Astrocyte (in vitro differentiated cells and primary cell): ENCODE measurements at regions not wholly inside any gene's neighbourhood (a gene's known extent, or its start where the extent isn't known, plus 50 kb on each side); places are given as distances from the start of the nearest gene placed in this dataset.

Experiments used
- DNase-seq: peaks from one replicate; pipeline ENCODE4 v3.0.0-alpha.2; 2010; ENCODE audit warnings: low read depth
- FAIRE-seq: peaks from 2 replicates; lab custom pipeline; 2011; peaks lifted over from hg19 to GRCh38; lab: Jason Lieb, UNC
- H2AFZ ChIP-seq: 2 replicates; pipeline ENCODE4 v1.6.0; 2012; ENCODE audit warnings: low read depth, low read length, inconsistent platforms
- H3K27ac ChIP-seq: 2 replicates; pipeline ENCODE4 v1.5.1; 2011; ENCODE audit warnings: low read depth, low read length, inconsistent platforms
- H3K27me3 ChIP-seq: 2 replicates; pipeline ENCODE4 v1.6.0; 2011; ENCODE audit warnings: low read length, inconsistent platforms; ENCODE audit not compliant: insufficient read depth
- H3K36me3 ChIP-seq: 2 replicates; pipeline ENCODE4 v1.5.1; 2011; ENCODE audit warnings: low read length, inconsistent platforms; ENCODE audit not compliant: insufficient read depth
- H3K4me1 ChIP-seq: 2 replicates; pipeline ENCODE4 v1.5.1; 2011; ENCODE audit warnings: low read length, inconsistent platforms; ENCODE audit not compliant: insufficient read depth
- H3K4me2 ChIP-seq: 2 replicates; pipeline ENCODE4 v1.6.0; 2012; ENCODE audit warnings: low read length, inconsistent platforms
- H3K4me3 ChIP-seq: 2 replicates; pipeline ENCODE4 v1.5.1; 2011; ENCODE audit warnings: low read depth, mild to moderate bottlenecking, low read length, inconsistent platforms; ENCODE audit not compliant: insufficient read depth
- H3K79me2 ChIP-seq: 2 replicates; pipeline ENCODE4 v1.6.0; 2012; ENCODE audit warnings: mild to moderate bottlenecking, low read length, inconsistent platforms; ENCODE audit not compliant: insufficient read depth
- H3K9ac ChIP-seq: 2 replicates; pipeline ENCODE4 v1.6.0; 2012; ENCODE audit warnings: mild to moderate bottlenecking, low read length, inconsistent platforms
- H3K9me3 ChIP-seq: 2 replicates; pipeline ENCODE4 v1.5.1; 2012; ENCODE audit warnings: low read depth, mild to moderate bottlenecking, low read length, inconsistent platforms; ENCODE audit not compliant: insufficient read depth
- H4K20me1 ChIP-seq: 2 replicates; pipeline ENCODE4 v1.6.0; 2012; ENCODE audit warnings: low read length, inconsistent platforms; ENCODE audit not compliant: insufficient read depth
- H3K27ac Mint-ChIP-seq: one replicate; pipeline ENCODE4 v1.8.0; 2021; ENCODE audit warnings: mild to moderate bottlenecking, mixed read lengths; ENCODE audit not compliant: unreplicated experiment
- H3K27me3 Mint-ChIP-seq: one replicate; pipeline ENCODE4 v1.8.0; 2021; ENCODE audit warnings: low read depth, mixed read lengths; ENCODE audit not compliant: unreplicated experiment
- H3K36me3 Mint-ChIP-seq: one replicate; pipeline ENCODE4 v1.8.0; 2021; ENCODE audit warnings: low read depth, mixed read lengths; ENCODE audit not compliant: unreplicated experiment
- H3K4me1 Mint-ChIP-seq: one replicate; pipeline ENCODE4 v1.8.0; 2021; ENCODE audit warnings: low read depth, mixed read lengths; ENCODE audit not compliant: unreplicated experiment
- H3K4me3 Mint-ChIP-seq: one replicate; pipeline ENCODE4 v1.8.0; 2021; ENCODE audit warnings: mild to moderate bottlenecking, moderate library complexity, mixed read lengths; ENCODE audit not compliant: unreplicated experiment
- H3K9me3 Mint-ChIP-seq: one replicate; pipeline ENCODE4 v1.8.0; 2021; ENCODE audit warnings: mild to moderate bottlenecking, mixed read lengths; ENCODE audit not compliant: unreplicated experiment
- EZH2 ChIP-seq: IDR thresholded peaks from 2 replicates; pipeline ENCODE4 v1.6.1; 2012; ENCODE audit warnings: mild to moderate bottlenecking, low read length, inconsistent platforms; ENCODE audit not compliant: insufficient read depth
- TF ChIP-seq, protein P1 (sequence below): IDR thresholded peaks from 2 replicates; pipeline ENCODE4 v1.5.1; 2011; ENCODE audit warnings: low read depth, mild to moderate bottlenecking, inconsistent platforms, low read length, moderate library complexity; ENCODE audit not compliant: insufficient read depth

- Histone ChIP-seq H3K4me2 (no peak overlapping the region), H3K36me3 (no peaks in the 10 kb centered on the region), H3K9ac (no peak overlapping the region), H3K79me2 (no peaks in the 10 kb centered on the region), H4K20me1 (no peaks in the 10 kb centered on the region), H3K4me1 (no peaks in the 10 kb centered on the region), H3K4me3 (no peak overlapping the region), H3K27me3 (no peaks in the 10 kb centered on the region), H3K27ac (no peak overlapping the region), H2AFZ (no peak overlapping the region), H3K9me3 (no peaks in the 10 kb centered on the region)
- Mint-ChIP-seq H3K27me3 (peaks cover 27% of the 10 kb centered on the region), H3K9me3 (peaks cover 2% of the 10 kb centered on the region), H3K27ac (no peak overlapping the region), H3K4me1 (peaks cover 2% of the 10 kb centered on the region), H3K4me3 (no peak overlapping the region), H3K36me3 (no peaks in the 10 kb centered on the region)
- no peak for DNase-seq
- TF ChIP-seq EZH2 = no peak
- TF ChIP-seq, protein P1, sequence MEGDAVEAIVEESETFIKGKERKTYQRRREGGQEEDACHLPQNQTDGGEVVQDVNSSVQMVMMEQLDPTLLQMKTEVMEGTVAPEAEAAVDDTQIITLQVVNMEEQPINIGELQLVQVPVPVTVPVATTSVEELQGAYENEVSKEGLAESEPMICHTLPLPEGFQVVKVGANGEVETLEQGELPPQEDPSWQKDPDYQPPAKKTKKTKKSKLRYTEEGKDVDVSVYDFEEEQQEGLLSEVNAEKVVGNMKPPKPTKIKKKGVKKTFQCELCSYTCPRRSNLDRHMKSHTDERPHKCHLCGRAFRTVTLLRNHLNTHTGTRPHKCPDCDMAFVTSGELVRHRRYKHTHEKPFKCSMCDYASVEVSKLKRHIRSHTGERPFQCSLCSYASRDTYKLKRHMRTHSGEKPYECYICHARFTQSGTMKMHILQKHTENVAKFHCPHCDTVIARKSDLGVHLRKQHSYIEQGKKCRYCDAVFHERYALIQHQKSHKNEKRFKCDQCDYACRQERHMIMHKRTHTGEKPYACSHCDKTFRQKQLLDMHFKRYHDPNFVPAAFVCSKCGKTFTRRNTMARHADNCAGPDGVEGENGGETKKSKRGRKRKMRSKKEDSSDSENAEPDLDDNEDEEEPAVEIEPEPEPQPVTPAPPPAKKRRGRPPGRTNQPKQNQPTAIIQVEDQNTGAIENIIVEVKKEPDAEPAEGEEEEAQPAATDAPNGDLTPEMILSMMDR = no peak
- no peak for FAIRE-seq
These were observed 301.7 kb downstream of the EIPR1 start for GRCh38 chr2:3075991-3076340.

DNA sequence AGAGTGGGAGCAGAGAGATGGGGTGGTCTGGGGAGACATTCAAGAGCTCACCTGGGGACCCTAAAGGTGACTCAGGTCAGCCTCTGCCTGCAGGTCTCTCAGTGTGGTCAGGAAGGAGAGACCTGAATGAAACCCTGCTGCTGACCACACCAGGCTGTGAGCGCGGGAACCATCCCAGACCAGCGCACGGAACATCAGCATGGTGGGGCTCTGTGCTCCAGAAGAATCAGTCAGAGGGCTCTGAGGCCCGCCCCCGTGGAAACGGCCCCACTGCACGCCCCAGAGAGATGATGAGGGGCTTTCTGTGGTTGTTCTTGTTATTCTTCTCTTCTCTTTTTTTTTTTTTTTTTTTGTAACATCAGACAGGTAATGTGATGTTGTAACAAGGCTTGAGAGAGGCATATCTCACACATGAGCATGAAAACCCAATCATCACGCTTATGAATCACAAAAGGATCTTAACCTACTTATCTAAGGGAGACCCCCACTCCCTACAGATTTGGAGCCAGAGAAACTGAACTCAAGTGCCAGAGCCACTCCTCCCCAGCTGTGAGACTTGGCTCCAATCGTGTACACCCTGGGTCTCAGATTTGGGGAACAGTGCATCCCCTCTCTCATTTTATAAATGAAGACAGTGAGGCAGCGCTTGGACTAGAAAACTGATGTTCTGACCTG is 302.2 kb downstream of the EIPR1 start:
- peaks cover 2% of the 10 kb centered on the region for H3K9me3 Mint-ChIP-seq
- no peaks in the 10 kb centered on the region for H3K79me2 ChIP-seq
- H3K9me3 ChIP-seq = no peaks in the 10 kb centered on the region
- DNase-seq (no peak), FAIRE-seq (no peak)
- peaks cover 28% of the 10 kb centered on the region for H3K27me3 Mint-ChIP-seq
- no peaks in the 10 kb centered on the region for H3K36me3 ChIP-seq
- H3K27ac ChIP-seq = no peak overlapping the region
- H3K36me3 Mint-ChIP-seq = no peaks in the 10 kb centered on the region
- no peak overlapping the region for H3K4me3 ChIP-seq
- H3K4me2 ChIP-seq = no peak overlapping the region
- peaks cover 2% of the 10 kb centered on the region for H3K4me1 Mint-ChIP-seq
- H3K27me3 ChIP-seq = no peaks in the 10 kb centered on the region
- H3K27ac Mint-ChIP-seq = no peak overlapping the region
- H3K4me1 ChIP-seq = no peaks in the 10 kb centered on the region
- TF ChIP-seq, protein P1 = no peak
- TF ChIP-seq EZH2 = no peak
- no peak overlapping the region for H3K4me3 Mint-ChIP-seq
- no peak overlapping the region for H3K9ac ChIP-seq
- no peaks in the 10 kb centered on the region for H4K20me1 ChIP-seq
- H2AFZ ChIP-seq = no peak overlapping the region

- Histone ChIP-seq H3K79me2 (no peaks in the 10 kb centered on the region), H3K9me3 (no peaks in the 10 kb centered on the region), H3K4me1 (no peaks in the 10 kb centered on the region), H2AFZ (no peak overlapping the region), H3K36me3 (no peaks in the 10 kb centered on the region), H3K4me2 (no peak overlapping the region), H3K27me3 (no peaks in the 10 kb centered on the region), H3K4me3 (no peak overlapping the region), H4K20me1 (no peaks in the 10 kb centered on the region), H3K9ac (no peak overlapping the region), H3K27ac (no peak overlapping the region)
- Mint-ChIP-seq H3K4me3 (no peak overlapping the region), H3K9me3 (peaks cover 2% of the 10 kb centered on the region), H3K27me3 (peaks cover 40% of the 10 kb centered on the region), H3K36me3 (no peaks in the 10 kb centered on the region), H3K27ac (no peak overlapping the region), H3K4me1 (peaks cover 2% of the 10 kb centered on the region)
- TF ChIP-seq, protein P1 = no peak
- no peak for TF ChIP-seq EZH2
- DNase-seq (no peak), FAIRE-seq (no peak)
These were observed 303.9 kb downstream of the EIPR1 start for GRCh38 chr2:3073704-3074103.
